ENCODE measurements at regions not wholly inside any gene's neighbourhood (a gene's known extent, or its start where the extent isn't known, plus 50 kb on each side); places are given as distances from the start of the nearest gene placed in this dataset.
"Not testable (repeated sequence)": the region's sequence is repeated elsewhere in the genome, so short reads cannot be mapped to it uniquely, and the experiment has no call there.

- H3K36me3 Mint-ChIP-seq; intact Hi-C loops (cut with micrococcal nuclease): not testable (repeated sequence)
- H3K27me3 Mint-ChIP-seq, result peaks cover 11% of the 10 kb centered on the region
Measured at GRCh38 chr2:91476244-91476935, 2784.9 kb downstream of the RPIA start.

DNA sequence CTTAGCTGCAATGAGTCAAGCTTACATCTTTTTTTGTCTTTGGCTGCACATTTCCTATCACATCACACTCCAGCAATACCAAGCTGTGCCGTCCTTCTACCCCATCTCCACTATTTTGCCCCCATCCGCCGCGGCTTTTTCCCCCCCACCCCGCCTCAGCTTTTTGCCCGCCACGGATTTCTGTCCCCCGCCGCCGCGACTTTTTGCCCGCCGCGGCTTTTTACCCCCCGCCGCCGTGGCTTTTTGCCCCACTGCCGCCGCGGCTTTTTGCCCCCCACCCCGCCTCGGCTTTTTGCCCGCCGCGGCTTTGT is 2785.4 kb downstream of the RPIA start:
- POLR2A ChIA-PET; intact Hi-C loops (cut with micrococcal nuclease); H3K36me3 Mint-ChIP-seq; H3K9me3 Mint-ChIP-seq; DNase-seq; CTCF ChIA-PET; H3K4me1 Mint-ChIP-seq (ENCODE audit: low read depth): not testable (repeated sequence)
- Mint-ChIP-seq H3K27me3 (peaks cover 14% of the 10 kb centered on the region), H3K4me3 (peak overlapping the region; percentile 68), H3K27ac (peak overlapping the region; percentile 74)

More at GRCh38 chr2:91476244-91476935, 2784.9 kb downstream of the RPIA start:
- CTCF ChIA-PET; POLR2A ChIA-PET; DNase-seq; H3K9me3 Mint-ChIP-seq; H3K4me1 Mint-ChIP-seq (ENCODE audit: low read depth): not testable (repeated sequence)
- Mint-ChIP-seq H3K27ac (peak overlapping the region; percentile 74), H3K4me3 (peak overlapping the region; percentile 68)

DNA sequence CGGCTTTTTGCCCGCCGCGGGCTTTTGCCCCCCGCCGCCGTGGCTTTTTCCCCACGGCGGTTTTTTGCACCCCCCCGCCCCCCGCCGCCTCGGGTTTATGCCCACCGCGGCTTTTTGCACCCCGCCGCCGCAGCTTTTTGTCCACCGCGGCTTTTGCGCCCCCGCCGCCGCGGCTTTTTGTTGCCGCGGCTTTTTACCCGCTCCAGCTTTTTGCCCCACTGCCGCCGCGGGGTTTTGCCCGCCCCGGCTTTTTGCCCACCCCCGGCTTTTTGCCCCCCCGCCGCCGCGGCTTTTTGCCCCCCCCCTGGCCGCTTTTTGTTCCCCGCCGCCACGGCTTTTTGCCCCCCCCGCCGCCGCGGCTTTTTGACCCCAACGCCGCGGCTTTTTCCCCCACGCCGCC is 2785.8 kb downstream of the RPIA start:
- H3K4me3 Mint-ChIP-seq; CTCF ChIA-PET; DNase-seq; intact Hi-C loops (cut with micrococcal nuclease); H3K4me1 Mint-ChIP-seq (ENCODE audit: low read depth); H3K27ac Mint-ChIP-seq; POLR2A ChIA-PET; H3K9me3 Mint-ChIP-seq; H3K36me3 Mint-ChIP-seq: not testable (repeated sequence)
- peaks cover 11% of the 10 kb centered on the region for H3K27me3 Mint-ChIP-seq

DNA sequence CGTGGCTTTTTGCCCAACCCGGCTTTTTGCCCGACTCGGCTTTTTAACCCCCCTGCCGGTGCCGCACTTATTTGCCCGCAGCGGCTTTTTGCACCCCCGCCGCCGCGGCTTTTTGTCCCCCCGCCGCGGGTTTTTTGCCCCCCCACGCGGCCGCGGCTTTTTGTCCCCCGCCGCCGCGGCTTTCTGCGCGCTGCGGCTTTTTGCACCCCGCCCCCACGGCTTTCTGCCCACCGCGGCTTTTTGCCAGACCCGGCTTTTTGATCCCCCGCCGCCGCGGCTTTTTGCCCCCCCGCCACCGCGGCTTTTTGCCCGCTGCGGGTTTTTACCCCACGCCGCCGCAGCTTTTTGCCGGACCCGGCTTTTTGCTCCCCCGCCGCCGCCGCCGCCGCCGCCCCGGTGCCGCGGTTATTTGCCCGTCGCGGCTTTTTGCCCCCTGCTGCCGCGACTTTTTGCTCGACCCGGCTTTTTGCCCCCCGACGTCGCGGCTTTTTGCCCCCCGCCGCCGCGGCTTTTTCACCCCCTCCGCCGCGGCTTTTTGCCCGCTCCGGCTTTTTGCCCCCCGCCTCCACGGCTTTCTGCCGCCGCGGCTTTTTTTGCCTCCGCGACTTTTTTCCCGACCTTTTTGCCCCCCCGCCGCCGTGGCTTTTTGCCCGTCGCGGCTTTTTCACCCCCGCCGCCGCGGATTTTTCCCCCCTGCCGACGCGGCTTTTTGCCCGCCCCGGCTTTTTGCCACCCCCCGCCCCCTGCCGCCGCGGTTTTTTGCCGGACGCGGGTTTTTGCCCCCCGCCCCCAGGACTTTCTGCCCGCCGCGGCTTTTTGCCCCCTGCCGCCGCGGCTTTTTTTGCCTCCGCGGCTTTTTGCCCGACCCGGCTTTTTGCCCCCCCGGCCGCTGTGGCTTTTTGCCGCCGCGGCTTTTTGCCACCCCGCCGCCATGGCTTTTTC is 2786.5 kb downstream of the RPIA start:
- CTCF ChIA-PET, result no interaction called here
- H3K27ac Mint-ChIP-seq, result no peak overlapping the region
- H3K27me3 Mint-ChIP-seq, result peaks cover 11% of the 10 kb centered on the region
- DNase-seq, result no peak
- POLR2A ChIA-PET, result no interaction called here
- peaks cover 5% of the 10 kb centered on the region for H3K36me3 Mint-ChIP-seq
- intact Hi-C loops (cut with micrococcal nuclease), result no loop called here
- peaks cover 7% of the 10 kb centered on the region for H3K4me1 Mint-ChIP-seq (ENCODE audit: low read depth)
- no peak overlapping the region for H3K4me3 Mint-ChIP-seq
- peaks cover 3% of the 10 kb centered on the region for H3K9me3 Mint-ChIP-seq

DNA sequence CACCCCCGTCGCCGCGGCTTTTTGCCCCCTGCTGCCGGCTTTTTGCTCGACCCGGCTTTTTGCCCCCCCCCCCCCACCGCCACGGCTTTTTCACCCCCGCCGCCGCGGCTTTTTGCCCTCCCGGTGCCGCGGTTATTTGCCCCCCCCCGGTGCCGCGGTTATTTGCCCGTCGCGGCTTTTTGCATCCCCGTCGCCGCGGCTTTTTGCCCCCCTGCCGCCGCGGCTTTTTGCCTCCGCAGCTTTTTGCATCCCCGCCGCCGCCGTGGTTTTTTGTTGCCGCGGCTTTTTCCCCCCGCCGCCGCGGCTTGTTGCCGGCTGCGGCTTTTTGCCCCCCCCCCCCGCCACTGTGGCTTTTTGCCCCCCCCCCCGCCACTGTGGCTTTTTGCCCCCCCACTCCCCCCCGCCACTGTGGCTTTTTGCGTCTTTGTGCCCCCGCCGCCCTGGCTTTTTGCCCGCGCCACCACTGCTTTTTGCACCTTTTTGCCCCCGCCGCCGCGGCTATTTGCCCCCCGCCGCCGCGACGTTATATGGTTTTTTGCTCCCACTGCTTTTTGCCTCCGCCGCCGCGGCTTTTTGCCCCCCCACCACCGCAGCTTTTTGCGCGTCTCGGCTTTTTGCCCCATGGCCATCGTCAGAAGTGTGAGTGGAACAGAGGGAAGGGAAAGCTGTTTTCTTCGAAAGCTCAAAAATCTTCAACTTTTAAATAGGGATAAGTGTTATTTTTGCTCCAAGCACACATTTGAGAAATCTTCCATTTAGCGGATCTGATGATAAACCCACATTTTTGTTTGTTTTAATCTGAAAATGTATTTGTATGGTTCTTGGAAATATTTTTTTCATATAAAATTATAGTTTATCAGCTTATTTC is 2787.6 kb downstream of the RPIA start:
- intact Hi-C loops (cut with micrococcal nuclease); POLR2A ChIA-PET; H3K36me3 Mint-ChIP-seq; H3K9me3 Mint-ChIP-seq; DNase-seq; H3K4me1 Mint-ChIP-seq (ENCODE audit: low read depth); CTCF ChIA-PET: not testable (repeated sequence)
- peak overlapping the region; percentile 69 for H3K4me3 Mint-ChIP-seq
- H3K27me3 Mint-ChIP-seq, result peaks cover 11% of the 10 kb centered on the region
- peak overlapping the region; percentile 62 for H3K27ac Mint-ChIP-seq

DNA sequence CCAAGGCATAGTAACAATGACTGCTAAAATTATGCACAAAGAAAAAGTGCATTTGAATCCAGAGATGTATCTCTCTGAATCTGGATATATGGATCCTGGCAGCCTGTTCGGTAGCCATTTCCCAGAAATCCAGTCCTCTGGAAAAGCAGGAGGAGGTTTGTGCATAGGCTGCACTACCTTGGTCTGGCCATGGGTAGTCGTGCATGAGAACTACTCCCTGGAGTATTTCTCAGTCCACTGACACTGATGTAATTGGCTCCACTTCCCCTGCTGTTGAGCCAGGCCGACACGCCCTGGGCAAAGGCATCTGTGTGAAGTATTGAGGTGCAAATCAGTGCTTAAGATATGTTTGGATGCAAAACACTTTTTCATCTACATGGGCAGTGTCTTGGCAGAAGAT is 2793.8 kb downstream of the RPIA start:
- POLR2A ChIA-PET; H3K27ac Mint-ChIP-seq; H3K4me3 Mint-ChIP-seq; intact Hi-C loops (cut with micrococcal nuclease); CTCF ChIA-PET; H3K36me3 Mint-ChIP-seq; H3K9me3 Mint-ChIP-seq; H3K27me3 Mint-ChIP-seq; H3K4me1 Mint-ChIP-seq (ENCODE audit: low read depth); DNase-seq: not testable (repeated sequence)

- POLR2A ChIA-PET; H3K36me3 Mint-ChIP-seq; H3K4me1 Mint-ChIP-seq (ENCODE audit: low read depth); DNase-seq; H3K4me3 Mint-ChIP-seq; CTCF ChIA-PET; intact Hi-C loops (cut with micrococcal nuclease); H3K27ac Mint-ChIP-seq; H3K9me3 Mint-ChIP-seq; H3K27me3 Mint-ChIP-seq: not testable (repeated sequence)
Measured at GRCh38 chr2:91497129-91498064, 2805.9 kb downstream of the RPIA start.

- H3K27me3 Mint-ChIP-seq; H3K27ac Mint-ChIP-seq; CTCF ChIA-PET; H3K4me1 Mint-ChIP-seq (ENCODE audit: low read depth); DNase-seq; H3K36me3 Mint-ChIP-seq; intact Hi-C loops (cut with micrococcal nuclease); POLR2A ChIA-PET; H3K4me3 Mint-ChIP-seq; H3K9me3 Mint-ChIP-seq: not testable (repeated sequence)
Measured at GRCh38 chr2:91498065-91498449, 2806.6 kb downstream of the RPIA start.

DNA sequence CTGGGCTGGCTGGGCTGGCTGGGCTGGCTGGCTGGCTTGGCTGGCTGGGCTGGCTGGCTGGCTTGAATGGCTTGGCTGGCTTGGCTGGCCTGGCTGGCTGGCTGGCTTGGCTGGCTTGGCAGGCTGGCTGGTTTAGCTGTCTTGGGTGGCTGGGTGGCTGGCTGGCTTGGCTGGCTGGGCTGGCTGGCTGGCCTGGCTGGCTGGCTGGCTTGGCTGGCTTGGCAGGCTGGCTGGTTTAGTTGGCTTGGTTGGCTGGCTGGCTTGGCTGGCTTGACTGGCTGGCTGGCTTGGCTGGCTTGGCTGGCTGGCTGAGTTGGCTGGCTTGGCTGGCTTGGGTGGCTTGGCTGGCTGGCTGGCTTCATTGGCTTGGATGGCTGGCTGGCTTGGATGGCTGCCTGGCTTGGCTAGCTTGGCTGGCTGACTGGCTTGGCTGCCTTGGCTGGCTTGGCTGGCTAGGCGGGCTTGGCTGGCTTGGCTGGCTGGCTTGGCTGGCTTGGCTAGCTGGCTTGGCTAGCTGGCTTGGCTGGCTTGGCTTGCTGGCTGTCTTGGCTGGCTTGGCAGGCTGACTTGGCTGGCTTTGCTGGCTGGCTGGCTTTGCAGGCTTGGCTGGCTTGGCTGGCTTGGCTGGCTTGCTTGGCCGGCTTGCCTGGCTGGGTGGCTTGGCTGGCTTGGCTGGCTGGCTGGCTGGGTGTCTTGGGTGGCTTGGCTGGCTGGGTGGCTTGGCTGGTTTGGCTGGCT is 2807.2 kb downstream of the RPIA start:
- CTCF ChIA-PET; H3K36me3 Mint-ChIP-seq; H3K27me3 Mint-ChIP-seq; H3K9me3 Mint-ChIP-seq; DNase-seq; intact Hi-C loops (cut with micrococcal nuclease); POLR2A ChIA-PET; H3K27ac Mint-ChIP-seq; H3K4me1 Mint-ChIP-seq (ENCODE audit: low read depth); H3K4me3 Mint-ChIP-seq: not testable (repeated sequence)

DNA sequence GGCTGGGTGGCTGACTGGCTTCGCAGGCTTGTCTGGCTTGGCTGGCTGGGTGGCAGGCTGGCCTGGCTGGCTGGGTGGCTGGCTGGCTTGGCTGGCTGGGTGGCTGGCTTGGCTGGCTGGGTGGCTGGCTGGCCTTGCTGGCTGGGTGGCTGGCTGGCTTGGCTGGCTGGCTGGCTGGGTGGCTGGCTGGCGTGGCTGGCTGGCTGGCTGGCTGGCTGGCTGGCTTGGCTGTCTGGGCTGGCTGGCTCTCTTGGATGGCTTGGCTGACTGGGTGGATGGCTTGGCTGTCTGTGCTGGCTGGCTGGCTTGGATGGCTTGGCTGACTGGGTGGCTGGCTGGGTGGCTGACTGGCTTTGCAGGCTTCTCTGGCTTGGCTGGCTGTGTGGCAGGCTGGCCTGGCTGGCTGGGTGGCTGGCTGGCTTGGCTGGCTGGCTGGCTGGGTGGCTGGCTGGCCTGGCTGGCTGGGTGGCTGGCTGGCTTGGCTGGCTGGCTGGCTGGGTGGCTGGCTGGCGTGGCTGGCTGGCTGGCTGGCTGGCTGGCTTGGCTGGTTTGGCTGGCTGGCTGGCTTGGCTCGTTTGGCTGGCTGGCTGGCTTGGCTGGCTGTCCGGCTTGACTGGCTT is 2808.1 kb downstream of the RPIA start:
- POLR2A ChIA-PET; CTCF ChIA-PET; H3K27ac Mint-ChIP-seq; DNase-seq; H3K36me3 Mint-ChIP-seq; H3K9me3 Mint-ChIP-seq; H3K27me3 Mint-ChIP-seq; H3K4me1 Mint-ChIP-seq (ENCODE audit: low read depth); H3K4me3 Mint-ChIP-seq; intact Hi-C loops (cut with micrococcal nuclease): not testable (repeated sequence)

Data from activated CD4-positive, alpha-beta memory T cell treated with anti-CD3 and anti-CD28 coated beads for 36 hours (primary cell).